HK-2 (cell line): ENCODE measurements at regions not wholly inside any gene's neighbourhood (a gene's known extent, or its start where the extent isn't known, plus 50 kb on each side); places are given as distances from the start of the nearest gene placed in this dataset.

Experiments
- DNase-seq: peaks from one replicate; pipeline ENCODE4 v3.0.0-alpha.2; 2018; ENCODE audit not compliant: unreplicated experiment

DNA sequence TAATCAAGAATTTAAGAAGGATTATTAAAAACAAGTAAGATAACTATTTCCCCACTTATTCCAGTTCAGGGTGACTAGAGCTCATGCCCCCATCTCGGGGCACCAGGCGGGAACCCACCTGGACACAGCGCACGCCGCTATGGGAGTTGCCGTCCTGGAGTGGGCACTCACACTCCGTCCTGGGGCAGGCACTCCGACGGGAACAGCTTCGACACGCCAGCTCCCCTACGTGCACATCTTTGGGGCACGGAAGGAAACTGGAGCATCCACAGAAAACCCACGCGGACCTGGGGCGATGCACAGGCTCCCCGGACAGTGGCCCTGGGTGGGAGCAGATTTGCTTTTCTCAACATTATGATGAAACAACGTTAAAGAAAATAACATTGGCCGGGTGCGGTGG is 52.0 kb upstream of the GATA5 start:
- DNase-seq: no peak

DNA sequence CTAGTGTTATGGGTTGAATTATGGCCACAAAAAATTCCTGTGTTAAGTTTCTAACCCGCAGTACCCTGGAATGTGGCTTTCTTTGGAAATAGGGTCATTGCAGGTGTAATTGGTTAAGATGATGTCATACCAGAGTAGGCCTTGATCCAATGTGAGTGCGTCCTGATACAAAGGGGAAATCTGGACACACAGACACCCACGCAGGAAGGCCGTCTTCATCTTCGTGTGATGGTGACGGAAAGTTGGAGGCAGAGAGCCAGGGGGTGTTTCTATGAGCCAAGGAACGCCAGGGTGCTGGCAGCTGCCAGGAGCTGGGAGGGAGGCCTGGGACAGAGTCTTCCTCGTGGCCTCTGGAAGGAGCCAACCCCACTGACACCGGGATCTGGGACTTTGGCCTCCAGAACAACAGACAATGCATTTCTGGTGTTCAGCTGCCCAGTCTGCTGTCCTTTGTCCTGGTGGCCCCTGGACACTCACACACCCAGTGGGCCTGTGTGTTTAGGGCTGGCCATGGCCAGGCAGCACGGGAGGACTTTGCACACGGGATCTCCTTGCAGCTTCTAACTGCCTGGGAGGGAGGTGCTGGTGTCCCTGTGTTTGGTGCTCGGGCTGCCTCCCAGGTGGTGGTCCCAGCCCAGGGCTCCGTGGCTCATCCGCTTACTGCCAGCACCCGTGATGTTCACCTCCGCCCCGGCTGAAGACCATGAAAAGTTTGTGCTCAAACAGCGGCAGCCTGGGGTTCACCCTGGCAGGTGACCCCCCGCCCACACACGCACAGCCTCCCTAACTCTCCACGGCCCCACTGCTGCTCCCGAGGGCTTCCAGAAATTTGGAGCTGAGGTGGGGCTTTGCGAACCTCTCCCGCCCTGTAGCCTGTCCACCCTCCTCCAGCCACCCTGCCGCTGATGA is 53.4 kb upstream of the GATA5 start:
- DNase-seq: no peak

DNA sequence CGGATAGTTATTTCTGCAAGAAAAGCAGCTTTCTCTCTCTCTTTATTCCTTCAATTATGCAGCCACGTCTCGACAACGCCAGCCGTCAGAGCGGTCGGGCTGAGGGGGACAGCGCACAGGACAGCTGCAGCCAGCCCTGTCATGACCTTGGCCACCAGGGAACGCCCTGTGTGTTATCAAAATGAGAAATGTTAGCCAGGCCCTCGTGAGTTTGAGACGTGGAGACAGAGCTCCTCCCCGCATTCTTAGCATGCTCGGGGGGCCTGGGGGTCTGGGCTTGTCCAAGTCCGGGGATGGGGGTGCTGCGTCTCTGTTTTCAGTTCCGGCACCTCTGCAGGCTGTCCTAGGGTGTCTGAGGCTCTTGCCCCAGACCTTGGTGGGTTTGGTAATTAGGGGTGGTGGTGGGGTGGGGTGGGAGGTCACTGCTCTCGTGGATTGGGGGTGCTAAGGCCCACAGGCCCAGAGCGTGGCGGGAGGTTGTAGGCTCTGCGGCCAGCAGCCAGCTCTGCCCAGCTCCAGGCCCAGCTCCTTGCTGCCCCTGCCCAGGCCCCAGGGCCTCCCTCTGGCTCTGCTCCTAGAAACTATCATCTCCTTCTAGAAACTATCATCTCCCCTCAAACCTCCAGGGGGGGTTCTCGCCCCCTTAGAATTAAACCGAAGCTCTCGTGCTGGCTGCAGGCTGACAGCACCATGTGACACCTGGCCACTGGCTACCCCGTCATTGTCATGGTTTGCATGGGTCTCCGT is 54.3 kb upstream of the GATA5 start:
- DNase-seq: no peak

DNA sequence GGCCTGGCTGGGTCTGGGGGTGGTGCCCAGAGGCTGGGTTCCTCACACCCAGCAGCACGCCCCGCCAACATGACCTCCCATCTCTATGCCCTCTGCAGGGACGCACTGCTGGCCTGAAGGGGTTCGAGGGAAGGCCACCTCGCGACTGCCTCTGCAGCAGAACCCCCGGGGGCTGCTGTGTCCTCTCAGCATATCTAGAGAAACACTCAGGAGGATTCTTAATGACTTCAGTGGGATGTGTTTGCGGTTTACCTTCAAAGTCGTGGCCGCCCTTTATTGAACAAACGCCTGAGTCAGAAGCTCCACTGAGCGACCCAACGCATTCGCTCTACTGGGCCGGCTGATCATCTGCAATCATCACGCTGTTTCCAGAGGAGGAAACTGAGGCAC is 54.8 kb upstream of the GATA5 start:
- DNase-seq: no peak

DNA sequence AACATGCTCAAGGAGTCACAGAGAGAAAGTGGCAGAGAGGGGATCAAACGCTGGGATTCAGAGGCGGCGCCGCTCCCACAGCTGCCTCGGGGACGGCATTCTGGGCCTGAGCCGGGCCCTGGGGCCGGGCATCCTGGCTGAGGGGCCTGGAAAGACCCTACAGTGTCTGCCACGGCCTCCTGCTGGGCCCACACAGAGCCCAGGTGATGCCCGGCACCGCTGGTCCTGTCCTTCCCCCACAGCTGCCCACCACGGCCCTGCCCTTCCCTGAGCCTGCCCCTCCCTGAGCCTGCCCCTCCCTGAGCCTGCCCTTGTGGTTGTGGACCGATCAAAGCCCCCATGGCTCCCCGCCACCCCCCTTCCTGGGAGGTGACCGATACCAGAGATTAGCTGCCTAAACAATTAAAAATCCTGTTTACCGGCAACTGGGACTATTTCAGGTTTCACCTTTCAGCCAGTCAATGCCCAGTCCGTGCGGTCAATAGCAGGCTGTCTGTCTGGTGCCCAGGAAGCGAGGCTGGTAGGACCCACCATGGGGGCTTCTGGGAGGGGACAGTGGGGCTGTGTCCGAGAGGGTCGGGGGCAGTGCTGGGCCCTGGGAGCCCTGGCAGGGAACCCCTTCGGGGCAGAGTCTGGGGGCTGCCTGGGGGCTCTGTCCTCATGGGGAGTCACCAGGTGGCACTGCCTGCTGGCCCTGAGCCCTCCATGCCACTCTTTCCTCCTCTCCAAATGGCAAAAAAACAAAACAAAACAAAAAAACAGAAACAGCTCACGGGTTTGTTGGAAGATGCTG is 55.4 kb upstream of the GATA5 start:
- no peak for DNase-seq

DNA sequence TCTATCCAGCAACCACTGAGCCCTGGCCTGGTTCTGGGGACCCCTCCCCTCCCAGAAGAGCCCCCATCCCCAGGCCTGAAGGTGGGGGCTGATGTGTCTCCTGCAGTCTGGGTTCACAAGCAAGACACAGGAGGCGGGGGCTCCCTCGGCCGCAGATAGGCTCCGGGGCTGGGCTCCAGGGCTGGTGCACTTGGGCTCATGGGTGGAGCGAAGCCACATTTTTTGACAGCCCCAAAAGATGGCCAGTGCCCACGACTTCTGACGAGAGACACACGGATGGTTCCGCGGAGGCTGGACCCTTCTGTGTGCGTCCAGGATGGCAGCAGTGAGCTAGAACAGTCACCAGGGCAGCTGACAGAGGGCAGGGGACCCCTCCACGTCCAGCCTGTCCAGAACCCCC is 57.1 kb upstream of the GATA5 start:
- no peak for DNase-seq

DNA sequence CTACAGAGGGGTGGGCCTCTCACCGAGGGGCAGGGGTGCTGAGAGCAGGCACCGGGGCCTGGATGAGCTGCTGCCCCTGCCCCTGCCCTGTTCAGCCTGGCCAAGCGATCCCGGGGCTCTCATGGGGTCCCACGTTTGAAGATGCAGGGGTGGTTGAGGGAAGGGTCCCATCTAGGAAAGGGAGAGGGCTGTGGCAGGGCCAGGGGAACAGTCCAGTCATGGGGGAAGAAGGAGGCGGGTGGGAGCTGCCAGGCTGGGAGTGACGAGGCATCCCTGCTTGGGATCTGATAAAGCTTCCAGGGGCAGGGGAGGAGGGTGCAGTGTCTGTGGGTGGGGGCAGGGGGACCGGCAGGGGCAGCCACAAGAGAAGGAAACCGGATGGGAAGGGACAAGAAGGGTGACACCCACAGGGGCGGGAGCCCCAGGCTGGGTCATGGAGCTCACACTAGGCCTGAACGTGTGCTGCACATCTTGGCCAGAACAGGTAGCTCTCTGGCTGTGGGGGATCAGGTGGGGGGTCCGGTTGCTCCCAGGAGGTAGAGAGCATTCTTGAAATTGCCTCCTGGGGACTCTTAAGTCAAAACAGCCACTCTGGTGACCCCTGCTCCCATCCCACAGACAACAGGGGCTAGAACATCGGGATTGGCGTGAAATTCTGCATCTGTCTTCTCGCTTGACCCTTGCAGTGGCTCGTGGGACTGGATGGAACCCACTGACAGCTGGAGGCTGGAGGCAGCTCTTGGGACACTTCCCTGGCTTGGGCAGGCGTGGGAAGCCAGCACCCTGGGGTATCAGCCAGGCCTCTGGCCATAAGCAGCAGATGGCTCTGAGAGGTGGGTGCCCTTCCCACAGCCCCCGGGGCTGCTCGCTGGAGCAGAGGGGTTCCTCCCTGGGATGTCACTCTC is 58.0 kb upstream of the GATA5 start:
- no peak for DNase-seq

DNA sequence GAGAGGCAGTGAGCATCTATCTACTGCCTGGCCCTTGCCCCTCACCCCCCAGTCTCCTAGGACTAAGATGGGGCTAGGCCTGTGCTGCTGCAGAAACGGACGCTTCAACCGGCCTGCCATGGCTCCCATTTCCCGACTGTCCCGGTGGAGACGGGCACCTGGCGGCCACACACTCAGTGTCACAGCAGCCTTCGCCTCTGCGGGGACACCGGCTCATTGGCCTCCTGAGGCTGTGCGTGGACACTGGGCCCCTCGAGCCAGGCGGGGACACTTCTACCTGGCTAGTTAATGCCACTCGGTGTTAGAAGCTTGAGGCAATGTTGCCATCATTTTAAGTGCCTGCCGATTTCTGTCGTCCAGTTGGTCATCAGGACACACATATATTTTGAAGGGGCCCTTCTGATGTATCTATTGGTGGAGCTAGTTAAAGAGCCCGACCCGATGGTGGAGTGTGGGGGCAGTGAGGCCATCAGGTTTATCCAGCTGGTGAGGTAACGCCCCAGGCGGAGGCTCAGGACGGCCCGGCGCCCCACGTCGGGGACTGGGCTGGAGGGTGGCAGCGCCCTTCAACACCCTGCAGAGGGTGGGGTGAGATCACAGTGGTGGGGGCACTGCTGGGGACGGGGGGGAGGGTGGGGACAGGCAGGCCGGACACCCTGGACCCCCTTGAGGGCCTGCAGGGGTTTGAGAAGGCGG is 58.9 kb upstream of the GATA5 start:
- DNase-seq: no peak

DNA sequence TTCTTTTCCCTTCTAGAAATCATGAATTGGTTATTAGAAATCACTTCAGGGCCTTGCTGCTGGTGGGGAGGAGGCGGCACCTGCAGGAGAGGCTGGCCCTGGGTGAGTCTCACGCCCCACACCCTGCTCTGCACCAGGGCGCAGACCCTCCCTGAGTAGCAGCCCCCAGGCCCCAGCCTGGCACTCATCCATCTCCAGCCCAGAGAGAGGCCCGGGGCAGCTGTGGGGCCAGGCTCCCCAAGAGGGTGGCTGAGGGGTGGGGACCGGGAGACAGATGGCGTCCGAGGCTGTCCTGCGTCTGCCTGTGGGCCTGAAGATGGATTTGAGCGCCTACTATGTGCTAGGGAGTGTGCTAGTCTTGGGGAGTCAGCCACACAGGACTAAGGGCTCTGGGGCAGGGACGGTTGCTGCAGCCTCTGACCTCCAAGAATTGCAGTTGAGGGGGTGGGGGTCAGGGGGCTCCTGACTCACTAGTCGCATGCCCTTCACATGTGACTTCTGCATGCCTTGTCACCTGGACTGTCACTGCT is 59.6 kb upstream of the GATA5 start:
- DNase-seq: no peak

DNA sequence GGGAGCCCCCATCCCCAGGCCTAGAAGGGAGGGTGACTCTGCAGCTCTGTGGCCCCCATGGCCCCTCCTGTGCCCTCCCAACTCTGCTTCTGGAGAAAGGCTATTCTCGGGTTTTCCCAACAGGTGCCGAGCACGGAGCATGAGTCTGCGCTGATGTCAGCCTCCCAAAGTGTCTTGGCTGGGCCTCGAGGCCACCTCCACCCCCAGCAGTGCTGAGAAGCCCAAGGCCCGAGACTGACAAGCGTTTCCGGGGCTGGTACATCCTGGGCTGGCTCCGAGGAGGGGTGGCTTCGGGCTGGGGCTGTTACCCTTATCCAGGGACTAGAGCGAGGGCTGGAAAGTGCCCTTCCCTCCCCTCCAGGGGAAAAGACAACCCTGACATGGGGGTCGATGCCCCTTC is 60.2 kb upstream of the GATA5 start:
- no peak for DNase-seq

DNA sequence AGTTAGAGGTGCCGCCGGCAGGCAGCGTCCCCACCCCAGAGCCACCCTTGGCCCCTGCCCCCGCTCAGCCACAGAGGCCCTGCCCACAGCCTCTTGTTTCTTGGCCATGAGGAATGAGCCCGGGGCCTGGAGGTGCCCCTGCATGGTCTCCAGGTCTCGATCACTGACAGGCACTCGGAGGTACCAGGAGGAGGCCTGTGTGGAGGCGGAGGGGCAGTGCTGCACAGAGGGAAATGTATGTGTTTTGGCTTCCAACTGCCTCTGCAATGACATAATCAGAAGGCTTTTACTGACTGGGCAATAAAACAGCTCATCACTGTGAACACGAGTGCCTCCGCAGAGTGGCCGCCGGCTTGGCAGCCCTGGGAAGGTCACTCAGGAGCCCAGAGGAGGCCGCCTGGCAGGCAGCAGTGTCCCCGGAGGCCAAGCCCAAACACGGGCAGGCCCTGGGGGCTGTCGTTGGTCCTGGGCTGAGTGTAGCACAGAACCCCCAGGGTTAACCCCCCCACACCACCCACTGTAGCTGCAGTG is 61.1 kb upstream of the GATA5 start:
- DNase-seq: no peak

DNA sequence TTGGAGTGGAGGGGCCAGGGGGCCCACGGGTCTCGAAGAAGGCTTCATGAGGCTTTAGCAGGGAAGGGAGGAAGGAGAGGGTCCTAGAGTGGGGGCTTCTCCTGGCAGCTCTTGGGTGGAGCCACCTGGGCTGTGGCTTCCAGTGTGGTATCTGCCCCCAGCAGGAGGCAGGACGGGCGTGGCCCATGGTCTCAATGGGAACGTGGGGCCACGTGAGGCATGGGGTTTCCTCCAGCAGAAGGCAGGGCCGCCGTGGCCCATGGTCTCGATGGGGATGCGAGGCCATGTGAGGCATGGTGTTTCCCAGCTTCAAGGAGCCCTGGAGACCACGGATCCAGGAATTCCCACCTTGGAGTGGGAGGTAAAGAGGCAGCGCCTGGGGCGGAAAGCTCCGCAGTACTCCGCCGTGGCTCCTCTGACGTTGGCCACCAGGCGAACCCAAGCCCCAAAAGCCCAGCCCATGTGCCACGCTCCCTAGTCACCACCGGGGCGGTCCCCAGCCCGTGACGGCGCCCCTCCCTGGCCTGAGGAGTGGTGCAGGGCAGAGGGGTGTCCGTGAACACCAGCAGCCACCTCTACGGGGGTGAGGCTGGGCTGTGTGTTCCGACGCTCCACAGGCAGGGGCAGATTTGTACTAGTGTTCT is 62.0 kb upstream of the GATA5 start:
- no peak for DNase-seq

DNA sequence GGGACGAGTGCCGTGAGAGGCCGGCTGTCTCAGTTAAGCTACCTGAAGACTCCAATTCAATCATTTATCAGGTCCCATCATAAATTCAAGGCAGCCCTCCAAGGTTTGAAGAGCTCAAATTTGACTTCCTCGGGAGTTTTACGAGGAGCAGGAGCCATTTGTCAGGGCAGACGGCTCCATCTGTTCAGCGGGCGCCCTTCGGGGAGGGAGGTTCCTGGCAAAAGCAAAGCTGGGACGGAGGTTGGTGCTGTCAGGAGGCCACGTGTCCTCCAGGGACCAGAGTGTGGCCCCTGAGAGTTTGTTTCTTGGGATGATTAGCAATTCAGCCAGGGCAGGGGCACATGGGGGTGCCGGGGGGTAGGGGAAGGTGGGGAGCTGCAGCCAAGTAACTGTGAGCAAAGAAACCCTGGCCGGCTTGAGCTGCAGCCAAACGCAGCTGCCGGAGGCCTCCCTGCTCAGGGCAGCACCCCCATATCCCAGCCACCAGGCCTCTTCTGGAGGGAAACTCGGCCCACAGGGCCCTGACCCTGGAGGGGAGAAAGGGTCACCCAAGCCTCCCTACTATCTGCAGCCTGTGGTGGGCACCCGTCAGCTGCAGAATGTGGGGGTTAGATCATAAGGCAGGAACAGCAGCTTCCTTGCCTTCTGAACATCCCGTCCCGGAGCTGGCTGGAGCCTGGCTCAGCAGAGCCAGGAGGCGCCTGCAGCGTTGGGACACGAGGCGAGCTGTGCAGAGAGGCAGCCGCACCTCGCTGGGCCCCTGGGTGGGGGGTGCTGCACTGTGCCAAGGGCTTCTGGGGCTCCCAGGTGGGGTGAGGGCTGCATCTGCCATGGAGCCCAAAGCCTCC is 63.6 kb upstream of the GATA5 start:
- no peak for DNase-seq

DNA sequence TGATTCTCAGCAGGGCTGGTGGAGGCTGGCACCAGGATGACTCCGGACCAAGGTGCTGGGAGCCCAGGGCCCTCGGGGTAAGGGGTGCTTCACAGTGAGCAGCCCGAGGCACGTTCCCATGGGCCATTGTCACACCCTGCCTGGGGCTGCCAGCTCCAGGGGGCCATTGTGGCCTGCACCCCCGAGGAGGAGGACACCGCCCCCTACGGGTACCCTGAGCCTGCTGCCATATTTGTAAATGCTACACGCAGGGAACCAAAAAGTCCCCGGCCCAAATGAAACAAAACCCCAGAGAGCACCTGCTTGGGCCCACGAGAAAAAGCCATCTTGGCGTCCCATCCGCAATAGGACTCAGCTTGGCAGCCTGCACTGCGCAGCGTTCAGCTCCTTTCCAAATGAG is 64.7 kb upstream of the GATA5 start:
- DNase-seq: no peak

DNA sequence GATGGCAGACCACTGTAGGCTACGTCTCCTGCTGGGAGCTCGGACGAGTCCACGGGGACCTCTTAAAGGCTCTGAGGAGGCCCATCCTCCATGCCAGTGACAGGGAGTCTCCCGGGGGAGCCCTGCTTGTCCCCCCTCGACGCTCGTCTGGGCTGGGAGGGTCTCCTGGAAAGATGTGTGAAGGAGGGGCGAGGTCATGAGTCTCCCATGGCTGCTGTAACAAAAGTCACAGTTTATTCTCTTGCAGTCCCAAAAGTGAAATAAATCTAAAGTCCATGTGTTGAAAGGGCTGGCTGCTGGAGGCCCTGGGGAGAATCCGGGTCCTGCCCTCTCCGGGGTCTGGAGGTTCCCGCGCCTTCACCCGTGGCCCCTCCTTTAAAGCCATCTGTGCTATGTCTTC is 67.1 kb upstream of the GATA5 start:
- DNase-seq: no peak

DNA sequence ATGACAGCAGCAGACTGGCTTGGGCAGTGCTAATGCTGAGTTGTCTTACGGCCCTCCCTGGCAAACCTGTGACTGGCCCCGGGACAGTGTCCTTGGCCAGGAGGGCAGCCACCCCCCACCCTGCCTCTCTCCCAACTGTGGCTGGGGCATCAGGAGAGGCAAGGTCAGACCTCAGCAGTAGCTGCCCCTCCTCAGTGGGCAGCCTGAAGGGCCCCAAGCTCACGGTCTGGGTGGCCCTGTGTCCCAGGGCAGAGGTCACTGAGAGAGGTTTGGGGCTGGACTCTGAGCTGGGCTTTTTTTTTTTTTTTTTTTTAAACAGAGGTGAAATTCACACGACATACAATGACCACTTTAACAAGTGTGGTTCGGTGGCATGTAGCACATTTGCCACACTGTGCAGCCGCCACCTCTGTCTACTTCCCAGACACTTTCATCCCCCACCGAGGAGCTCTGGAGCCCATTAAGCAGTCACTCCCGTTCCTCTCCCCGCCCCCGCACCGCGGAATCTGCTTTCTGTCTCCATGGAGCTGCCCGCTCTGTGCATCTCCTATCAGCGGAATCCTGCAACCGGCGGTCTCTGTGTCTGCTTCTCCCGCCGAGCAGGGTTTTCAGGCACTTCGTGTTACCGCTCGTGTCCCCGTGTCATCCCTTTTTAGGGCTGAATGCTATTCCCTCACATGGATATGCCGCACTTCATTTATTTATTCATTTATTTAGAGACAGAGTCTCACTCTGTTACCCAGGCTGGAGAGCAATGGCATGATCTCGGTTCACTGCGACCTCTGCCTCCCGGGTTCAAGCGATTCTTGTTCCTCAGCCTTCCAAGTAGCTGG is 67.9 kb upstream of the GATA5 start:
- no peak for DNase-seq

DNA sequence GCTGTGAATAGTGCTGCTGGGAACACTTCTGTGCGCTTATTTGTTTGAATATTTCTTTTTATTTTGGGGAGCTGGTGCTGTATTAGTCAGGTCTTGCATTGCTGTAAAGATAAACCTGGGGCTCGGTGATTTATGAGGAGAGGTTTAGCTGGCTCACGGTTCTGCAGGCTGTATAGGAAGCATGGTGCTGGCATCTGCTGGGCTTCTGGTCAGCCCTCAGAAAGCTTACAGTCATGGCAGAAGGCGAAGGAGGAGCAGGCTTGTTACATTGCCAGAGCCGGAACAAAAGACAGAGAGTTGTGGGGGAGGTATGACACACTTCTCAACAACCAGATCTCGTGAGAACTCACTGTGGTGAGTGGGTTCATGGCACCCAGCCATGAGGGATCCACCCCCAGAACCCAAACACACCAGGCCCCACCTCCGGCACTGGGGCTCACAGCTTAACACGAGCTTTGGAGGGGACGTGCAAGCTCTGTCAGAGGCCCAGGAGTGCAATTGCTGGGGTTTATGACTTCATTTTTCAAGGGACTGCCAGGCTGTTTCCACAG is 68.8 kb upstream of the GATA5 start:
- no peak for DNase-seq

DNA sequence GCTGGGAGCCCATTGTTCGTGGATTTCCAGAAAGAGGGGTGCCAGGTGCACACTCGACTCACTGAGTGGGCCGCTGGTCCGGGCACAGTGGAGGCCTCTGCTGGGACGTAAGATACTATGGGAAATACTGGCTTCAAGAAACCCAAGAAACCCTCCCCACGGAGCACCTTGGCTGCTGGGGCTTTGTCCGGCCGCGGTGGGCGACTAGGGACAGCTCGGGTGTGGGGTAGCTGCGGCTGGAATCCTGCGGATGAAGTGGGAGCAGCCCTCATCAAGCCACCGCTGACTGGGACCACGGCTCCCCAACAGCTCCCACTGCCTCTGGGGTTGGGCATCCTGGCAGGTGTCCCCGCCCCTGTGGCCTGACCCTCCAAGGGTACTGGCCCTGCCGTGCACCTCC is 69.5 kb upstream of the GATA5 start:
- DNase-seq: no peak
